ENCODE measurements at regions not wholly inside any gene's neighbourhood (a gene's known extent, or its start where the extent isn't known, plus 50 kb on each side); places are given as distances from the start of the nearest gene placed in this dataset.

- Histone ChIP-seq H3K36me3 (ENCODE audit: insufficient read depth, low read length) (no peaks in the 10 kb centered on the region), H4K20me1 (ENCODE audit: insufficient read depth, low read length) (no peaks in the 10 kb centered on the region), H3K27ac (ENCODE audit: low read depth, low read length) (no peak overlapping the region), H2AFZ (ENCODE audit: low read length) (no peak overlapping the region), H3K4me2 (ENCODE audit: insufficient read depth, low read length) (no peak overlapping the region), H3K9me3 (ENCODE audit: low read depth, low read length) (no peaks in the 10 kb centered on the region), H3K79me2 (ENCODE audit: insufficient read depth, low read length) (no peaks in the 10 kb centered on the region), H3K4me1 (ENCODE audit: insufficient read depth, low read length) (peaks cover 11% of the 10 kb centered on the region), H3K27me3 (ENCODE audit: insufficient read depth, low read length) (no peaks in the 10 kb centered on the region), H3K4me3 (ENCODE audit: insufficient read depth, low read length) (no peak overlapping the region)
- TF ChIP-seq, protein P1, sequence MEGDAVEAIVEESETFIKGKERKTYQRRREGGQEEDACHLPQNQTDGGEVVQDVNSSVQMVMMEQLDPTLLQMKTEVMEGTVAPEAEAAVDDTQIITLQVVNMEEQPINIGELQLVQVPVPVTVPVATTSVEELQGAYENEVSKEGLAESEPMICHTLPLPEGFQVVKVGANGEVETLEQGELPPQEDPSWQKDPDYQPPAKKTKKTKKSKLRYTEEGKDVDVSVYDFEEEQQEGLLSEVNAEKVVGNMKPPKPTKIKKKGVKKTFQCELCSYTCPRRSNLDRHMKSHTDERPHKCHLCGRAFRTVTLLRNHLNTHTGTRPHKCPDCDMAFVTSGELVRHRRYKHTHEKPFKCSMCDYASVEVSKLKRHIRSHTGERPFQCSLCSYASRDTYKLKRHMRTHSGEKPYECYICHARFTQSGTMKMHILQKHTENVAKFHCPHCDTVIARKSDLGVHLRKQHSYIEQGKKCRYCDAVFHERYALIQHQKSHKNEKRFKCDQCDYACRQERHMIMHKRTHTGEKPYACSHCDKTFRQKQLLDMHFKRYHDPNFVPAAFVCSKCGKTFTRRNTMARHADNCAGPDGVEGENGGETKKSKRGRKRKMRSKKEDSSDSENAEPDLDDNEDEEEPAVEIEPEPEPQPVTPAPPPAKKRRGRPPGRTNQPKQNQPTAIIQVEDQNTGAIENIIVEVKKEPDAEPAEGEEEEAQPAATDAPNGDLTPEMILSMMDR (IDR thresholded peaks at IDR 0.05; ENCODE audit: extremely low read depth, low read depth, low read length) = no peak
- DNase-seq (ENCODE audit: insufficient read length, low spot score, missing footprints) = no peak
These were observed 144.9 kb downstream of the FAM114A2 start for GRCh38 chr5:153893817-153894216.

GRCh38 chr5:153891394-153891793 lies 147.3 kb downstream of the FAM114A2 start:
- Histone ChIP-seq H3K36me3 (ENCODE audit: insufficient read depth, low read length) (no peaks in the 10 kb centered on the region), H3K4me2 (ENCODE audit: insufficient read depth, low read length) (no peak overlapping the region), H3K4me1 (ENCODE audit: insufficient read depth, low read length) (peaks cover 7% of the 10 kb centered on the region), H2AFZ (ENCODE audit: low read length) (no peak overlapping the region), H3K79me2 (ENCODE audit: insufficient read depth, low read length) (no peaks in the 10 kb centered on the region), H4K20me1 (ENCODE audit: insufficient read depth, low read length) (no peaks in the 10 kb centered on the region), H3K27me3 (ENCODE audit: insufficient read depth, low read length) (no peaks in the 10 kb centered on the region), H3K9me3 (ENCODE audit: low read depth, low read length) (no peaks in the 10 kb centered on the region), H3K4me3 (ENCODE audit: insufficient read depth, low read length) (no peak overlapping the region), H3K27ac (ENCODE audit: low read depth, low read length) (no peak overlapping the region)
- TF ChIP-seq, protein P1 (IDR thresholded peaks at IDR 0.05; ENCODE audit: extremely low read depth, low read depth, low read length) = no peak
- no peak for DNase-seq (ENCODE audit: insufficient read length, low spot score, missing footprints)

GRCh38 chr5:153888781-153889180 lies 149.9 kb downstream of the FAM114A2 start:
- Histone ChIP-seq H3K27me3 (ENCODE audit: insufficient read depth, low read length) (no peaks in the 10 kb centered on the region), H3K9me3 (ENCODE audit: low read depth, low read length) (no peaks in the 10 kb centered on the region), H3K4me3 (ENCODE audit: insufficient read depth, low read length) (no peak overlapping the region), H2AFZ (ENCODE audit: low read length) (no peak overlapping the region), H3K4me2 (ENCODE audit: insufficient read depth, low read length) (no peak overlapping the region), H3K36me3 (ENCODE audit: insufficient read depth, low read length) (no peaks in the 10 kb centered on the region), H3K4me1 (ENCODE audit: insufficient read depth, low read length) (peaks cover 4% of the 10 kb centered on the region), H4K20me1 (ENCODE audit: insufficient read depth, low read length) (no peaks in the 10 kb centered on the region), H3K79me2 (ENCODE audit: insufficient read depth, low read length) (no peaks in the 10 kb centered on the region), H3K27ac (ENCODE audit: low read depth, low read length) (no peak overlapping the region)
- TF ChIP-seq, protein P1 (IDR thresholded peaks at IDR 0.05; ENCODE audit: extremely low read depth, low read depth, low read length) = no peak
- no peak for DNase-seq (ENCODE audit: insufficient read length, low spot score, missing footprints)

- H4K20me1 ChIP-seq (ENCODE audit: insufficient read depth, low read length) = no peaks in the 10 kb centered on the region
- no peak overlapping the region for H3K27ac ChIP-seq (ENCODE audit: low read depth, low read length)
- H3K4me1 ChIP-seq (ENCODE audit: insufficient read depth, low read length) = peaks cover 6% of the 10 kb centered on the region
- no peaks in the 10 kb centered on the region for H3K9me3 ChIP-seq (ENCODE audit: low read depth, low read length)
- no peaks in the 10 kb centered on the region for H3K79me2 ChIP-seq (ENCODE audit: insufficient read depth, low read length)
- no peak overlapping the region for H3K4me3 ChIP-seq (ENCODE audit: insufficient read depth, low read length)
- H3K4me2 ChIP-seq (ENCODE audit: insufficient read depth, low read length) = no peak overlapping the region
- H3K27me3 ChIP-seq (ENCODE audit: insufficient read depth, low read length) = no peaks in the 10 kb centered on the region
- DNase-seq (ENCODE audit: insufficient read length, low spot score, missing footprints) = no peak
- H2AFZ ChIP-seq (ENCODE audit: low read length) = no peak overlapping the region
- no peaks in the 10 kb centered on the region for H3K36me3 ChIP-seq (ENCODE audit: insufficient read depth, low read length)
- TF ChIP-seq, protein P1 (IDR thresholded peaks at IDR 0.05; ENCODE audit: extremely low read depth, low read depth, low read length) = no peak
These were observed 153.6 kb downstream of the FAM114A2 start for GRCh38 chr5:153885141-153885540.
